Urinary bladder (tissue), 4 donors: ENCODE measurements at regions not wholly inside any gene's neighbourhood (a gene's known extent, or its start where the extent isn't known, plus 50 kb on each side); places are given as distances from the start of the nearest gene placed in this dataset. TPM values are rescaled to one million over a fixed set of nuclear protein-coding genes. Genes with fewer than 3 reads are reported as not detected.

Experiments used
- DNase-seq: peaks from one replicate; pipeline ENCODE4 v3.0.0-alpha.2; 2015; ENCODE audit errors: extremely low spot score
- H3K27ac ChIP-seq: one replicate; pipeline ENCODE4 v1.5.1; 2013; ENCODE audit warnings: low read depth, mild to moderate bottlenecking, moderate library complexity
- H3K36me3 ChIP-seq: one replicate; pipeline ENCODE4 v1.6.1; 2013; ENCODE audit warnings: mild to moderate bottlenecking, moderate library complexity; ENCODE audit not compliant: insufficient read depth
- H3K4me1 ChIP-seq: one replicate; pipeline ENCODE4 v1.6.1; 2013; ENCODE audit warnings: mild to moderate bottlenecking, moderate library complexity; ENCODE audit not compliant: insufficient read depth
- H3K4me3 ChIP-seq: one replicate; pipeline ENCODE4 v1.5.1; 2013; ENCODE audit warnings: low read depth, low read length
- WGBS: extraction: QIAGEN DNeasy Blood & Tissue Kit; methylation state at CpG from one replicate; pipeline ENCODE4 v1.1.7; 2013; 5-methylcytosine and 5-hydroxymethylcytosine counted together
- small RNA-seq: library from RNA; depleted of rRNA; stranded (forward); fragments of <200 nt; gene quantifications from one replicate; pipeline ENCODE3, GENCODE V24; 2014
- donor health status: healthy with polysubstance abuse.
- donor health status: healthy.

- no peak for DNase-seq
- Histone ChIP-seq H3K4me1 (no peaks in the 10 kb centered on the region), H3K36me3 (no peaks in the 10 kb centered on the region), H3K27ac (no peak overlapping the region), H3K4me3 (no peak overlapping the region)
- 64% methylated on average over 19 of the region's 19 CpGs for WGBS
These were observed 54.3 kb upstream of the PTPN1 start for GRCh38 chr20:50455656-50456451.

- no peak overlapping the region for H3K27ac ChIP-seq
These were observed 53.5 kb upstream of the PTPN1 start for GRCh38 chr20:50456452-50457324.

DNA sequence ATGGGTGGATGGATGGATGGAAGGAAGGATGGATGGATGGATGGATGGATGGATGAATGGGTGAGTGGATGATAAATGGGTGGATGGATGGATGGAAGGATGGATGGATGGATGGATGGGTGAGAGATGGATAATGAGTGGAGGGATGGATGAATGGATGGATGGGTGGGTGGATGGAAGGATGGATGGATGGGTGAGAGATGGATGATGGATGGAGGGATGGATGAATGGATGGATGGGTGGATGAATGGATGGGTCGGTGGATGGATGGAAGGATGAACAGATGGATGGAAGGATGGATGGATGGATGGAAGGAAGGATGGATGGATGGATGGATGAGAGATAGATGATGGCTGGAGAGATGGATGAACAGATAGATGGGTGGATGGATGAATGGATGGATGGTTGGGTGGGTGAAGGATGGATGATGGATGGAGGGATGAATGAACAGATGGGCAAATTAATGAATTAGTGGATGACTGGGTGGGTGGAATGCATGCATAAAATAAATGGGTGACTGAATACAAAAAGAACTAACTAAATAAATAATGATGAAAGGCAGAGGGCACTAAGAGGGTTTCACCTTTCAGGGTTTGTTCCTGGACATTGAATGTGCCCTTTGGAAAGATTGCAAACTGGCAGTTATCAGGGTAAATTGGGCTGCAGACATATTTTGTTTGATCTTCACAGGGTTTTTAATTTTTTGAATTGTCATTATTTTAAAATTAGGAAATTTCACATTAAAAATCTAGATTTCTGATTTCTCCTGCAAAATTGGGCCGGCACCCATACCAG lies 50.9 kb upstream of the PTPN1 start:
- Histone ChIP-seq H3K27ac (no peak overlapping the region), H3K4me3 (no peak overlapping the region), H3K4me1 (no peaks in the 10 kb centered on the region), H3K36me3 (no peaks in the 10 kb centered on the region)
- WGBS: 96% methylated on average over 2 of the region's 2 CpGs
- DNase-seq: no peak

More at GRCh38 chr20:50456452-50457324, 53.5 kb upstream of the PTPN1 start:
- no peak overlapping the region for H3K4me3 ChIP-seq
- no peaks in the 10 kb centered on the region for H3K4me1 ChIP-seq
- WGBS: 88% methylated on average over 8 of the region's 8 CpGs
- no peaks in the 10 kb centered on the region for H3K36me3 ChIP-seq
- no peak for DNase-seq

DNA sequence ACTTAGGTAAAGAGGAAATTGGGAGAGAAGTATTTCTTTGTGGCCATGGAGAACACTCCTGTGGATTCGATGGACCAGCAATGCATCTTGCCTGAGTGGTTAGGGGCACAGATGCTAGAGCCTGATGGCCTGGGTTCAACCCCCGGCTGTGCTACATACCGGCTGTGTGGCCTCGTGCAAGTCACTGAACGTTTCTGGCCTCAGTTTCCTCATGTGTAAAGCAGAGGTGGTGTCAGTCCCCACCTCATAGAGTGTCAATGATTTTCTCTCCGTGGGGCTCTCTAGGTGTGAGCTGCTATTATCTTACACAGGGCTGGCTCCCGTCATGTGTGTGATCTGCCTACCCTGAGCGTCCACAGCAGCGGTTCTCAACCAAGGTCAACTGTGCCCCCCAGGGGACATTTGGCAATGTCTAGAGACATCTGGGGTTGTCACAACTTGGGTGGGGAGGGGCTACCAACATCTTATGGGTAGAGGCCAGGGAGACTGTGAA lies 50.0 kb upstream of the PTPN1 start:
- H3K27ac ChIP-seq: no peak overlapping the region
- WGBS: 79% methylated on average over 9 of the region's 9 CpGs

More for the DNA sequence above, 50.0 kb upstream of the PTPN1 start:
- no peaks in the 10 kb centered on the region for H3K4me1 ChIP-seq
- no peaks in the 10 kb centered on the region for H3K36me3 ChIP-seq
- DNase-seq: no peak
- no peak overlapping the region for H3K4me3 ChIP-seq

Small RNA genes lying in the stretch of these regions (small RNA-seq; reads per million reads assigned to genes)
- not detected for gene RN7SL636P
